ENCODE measurements at regions not wholly inside any gene's neighbourhood (a gene's known extent, or its start where the extent isn't known, plus 50 kb on each side); places are given as distances from the start of the nearest gene placed in this dataset.

DNA sequence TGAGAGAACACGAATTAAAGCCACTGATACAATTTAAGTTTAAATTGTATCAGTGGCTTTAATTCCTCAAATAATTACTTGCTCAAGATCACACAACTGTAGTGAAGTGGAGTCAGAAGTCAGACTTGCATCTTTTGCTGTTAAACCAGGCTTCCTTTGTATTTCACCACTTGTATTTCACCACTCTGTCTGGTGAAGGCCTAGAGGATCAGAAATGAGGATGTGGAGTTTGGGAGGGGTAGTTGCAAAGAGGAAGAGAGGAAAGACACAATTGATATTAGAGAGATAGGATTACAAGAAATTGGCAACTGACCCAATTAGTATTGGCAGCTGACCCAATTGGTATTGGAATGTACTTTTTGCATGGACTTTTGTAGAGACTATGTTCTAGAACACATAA is 288.1 kb upstream of the GPR149 start:
- TF ChIP-seq, protein P1, sequence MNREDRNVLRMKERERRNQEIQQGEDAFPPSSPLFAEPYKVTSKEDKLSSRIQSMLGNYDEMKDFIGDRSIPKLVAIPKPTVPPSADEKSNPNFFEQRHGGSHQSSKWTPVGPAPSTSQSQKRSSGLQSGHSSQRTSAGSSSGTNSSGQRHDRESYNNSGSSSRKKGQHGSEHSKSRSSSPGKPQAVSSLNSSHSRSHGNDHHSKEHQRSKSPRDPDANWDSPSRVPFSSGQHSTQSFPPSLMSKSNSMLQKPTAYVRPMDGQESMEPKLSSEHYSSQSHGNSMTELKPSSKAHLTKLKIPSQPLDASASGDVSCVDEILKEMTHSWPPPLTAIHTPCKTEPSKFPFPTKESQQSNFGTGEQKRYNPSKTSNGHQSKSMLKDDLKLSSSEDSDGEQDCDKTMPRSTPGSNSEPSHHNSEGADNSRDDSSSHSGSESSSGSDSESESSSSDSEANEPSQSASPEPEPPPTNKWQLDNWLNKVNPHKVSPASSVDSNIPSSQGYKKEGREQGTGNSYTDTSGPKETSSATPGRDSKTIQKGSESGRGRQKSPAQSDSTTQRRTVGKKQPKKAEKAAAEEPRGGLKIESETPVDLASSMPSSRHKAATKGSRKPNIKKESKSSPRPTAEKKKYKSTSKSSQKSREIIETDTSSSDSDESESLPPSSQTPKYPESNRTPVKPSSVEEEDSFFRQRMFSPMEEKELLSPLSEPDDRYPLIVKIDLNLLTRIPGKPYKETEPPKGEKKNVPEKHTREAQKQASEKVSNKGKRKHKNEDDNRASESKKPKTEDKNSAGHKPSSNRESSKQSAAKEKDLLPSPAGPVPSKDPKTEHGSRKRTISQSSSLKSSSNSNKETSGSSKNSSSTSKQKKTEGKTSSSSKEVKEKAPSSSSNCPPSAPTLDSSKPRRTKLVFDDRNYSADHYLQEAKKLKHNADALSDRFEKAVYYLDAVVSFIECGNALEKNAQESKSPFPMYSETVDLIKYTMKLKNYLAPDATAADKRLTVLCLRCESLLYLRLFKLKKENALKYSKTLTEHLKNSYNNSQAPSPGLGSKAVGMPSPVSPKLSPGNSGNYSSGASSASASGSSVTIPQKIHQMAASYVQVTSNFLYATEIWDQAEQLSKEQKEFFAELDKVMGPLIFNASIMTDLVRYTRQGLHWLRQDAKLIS (CRISPR knock-in tag; IDR thresholded peaks at IDR 0.05; ENCODE audit: borderline replicate concordance), result no peak
- TF ChIP-seq ESRRA (CRISPR knock-in tag; IDR thresholded peaks at IDR 0.05; ENCODE audit: borderline replicate concordance) (no peak), ELF4 (CRISPR knock-in tag; IDR thresholded peaks at IDR 0.05; ENCODE audit: low read depth) (no peak), FOXJ3 (CRISPR knock-in tag; IDR thresholded peaks at IDR 0.05; ENCODE audit: borderline replicate concordance) (no peak)
- TF ChIP-seq, protein P2, sequence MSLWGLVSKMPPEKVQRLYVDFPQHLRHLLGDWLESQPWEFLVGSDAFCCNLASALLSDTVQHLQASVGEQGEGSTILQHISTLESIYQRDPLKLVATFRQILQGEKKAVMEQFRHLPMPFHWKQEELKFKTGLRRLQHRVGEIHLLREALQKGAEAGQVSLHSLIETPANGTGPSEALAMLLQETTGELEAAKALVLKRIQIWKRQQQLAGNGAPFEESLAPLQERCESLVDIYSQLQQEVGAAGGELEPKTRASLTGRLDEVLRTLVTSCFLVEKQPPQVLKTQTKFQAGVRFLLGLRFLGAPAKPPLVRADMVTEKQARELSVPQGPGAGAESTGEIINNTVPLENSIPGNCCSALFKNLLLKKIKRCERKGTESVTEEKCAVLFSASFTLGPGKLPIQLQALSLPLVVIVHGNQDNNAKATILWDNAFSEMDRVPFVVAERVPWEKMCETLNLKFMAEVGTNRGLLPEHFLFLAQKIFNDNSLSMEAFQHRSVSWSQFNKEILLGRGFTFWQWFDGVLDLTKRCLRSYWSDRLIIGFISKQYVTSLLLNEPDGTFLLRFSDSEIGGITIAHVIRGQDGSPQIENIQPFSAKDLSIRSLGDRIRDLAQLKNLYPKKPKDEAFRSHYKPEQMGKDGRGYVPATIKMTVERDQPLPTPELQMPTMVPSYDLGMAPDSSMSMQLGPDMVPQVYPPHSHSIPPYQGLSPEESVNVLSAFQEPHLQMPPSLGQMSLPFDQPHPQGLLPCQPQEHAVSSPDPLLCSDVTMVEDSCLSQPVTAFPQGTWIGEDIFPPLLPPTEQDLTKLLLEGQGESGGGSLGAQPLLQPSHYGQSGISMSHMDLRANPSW (CRISPR knock-in tag; conservative IDR thresholded peaks at IDR 0.05; ENCODE audit: low read depth), result no peak
- TF ChIP-seq, protein P3, sequence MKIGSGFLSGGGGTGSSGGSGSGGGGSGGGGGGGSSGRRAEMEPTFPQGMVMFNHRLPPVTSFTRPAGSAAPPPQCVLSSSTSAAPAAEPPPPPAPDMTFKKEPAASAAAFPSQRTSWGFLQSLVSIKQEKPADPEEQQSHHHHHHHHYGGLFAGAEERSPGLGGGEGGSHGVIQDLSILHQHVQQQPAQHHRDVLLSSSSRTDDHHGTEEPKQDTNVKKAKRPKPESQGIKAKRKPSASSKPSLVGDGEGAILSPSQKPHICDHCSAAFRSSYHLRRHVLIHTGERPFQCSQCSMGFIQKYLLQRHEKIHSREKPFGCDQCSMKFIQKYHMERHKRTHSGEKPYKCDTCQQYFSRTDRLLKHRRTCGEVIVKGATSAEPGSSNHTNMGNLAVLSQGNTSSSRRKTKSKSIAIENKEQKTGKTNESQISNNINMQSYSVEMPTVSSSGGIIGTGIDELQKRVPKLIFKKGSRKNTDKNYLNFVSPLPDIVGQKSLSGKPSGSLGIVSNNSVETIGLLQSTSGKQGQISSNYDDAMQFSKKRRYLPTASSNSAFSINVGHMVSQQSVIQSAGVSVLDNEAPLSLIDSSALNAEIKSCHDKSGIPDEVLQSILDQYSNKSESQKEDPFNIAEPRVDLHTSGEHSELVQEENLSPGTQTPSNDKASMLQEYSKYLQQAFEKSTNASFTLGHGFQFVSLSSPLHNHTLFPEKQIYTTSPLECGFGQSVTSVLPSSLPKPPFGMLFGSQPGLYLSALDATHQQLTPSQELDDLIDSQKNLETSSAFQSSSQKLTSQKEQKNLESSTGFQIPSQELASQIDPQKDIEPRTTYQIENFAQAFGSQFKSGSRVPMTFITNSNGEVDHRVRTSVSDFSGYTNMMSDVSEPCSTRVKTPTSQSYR (CRISPR knock-in tag; IDR thresholded peaks at IDR 0.05), result no peak
- TF ChIP-seq, protein P4, sequence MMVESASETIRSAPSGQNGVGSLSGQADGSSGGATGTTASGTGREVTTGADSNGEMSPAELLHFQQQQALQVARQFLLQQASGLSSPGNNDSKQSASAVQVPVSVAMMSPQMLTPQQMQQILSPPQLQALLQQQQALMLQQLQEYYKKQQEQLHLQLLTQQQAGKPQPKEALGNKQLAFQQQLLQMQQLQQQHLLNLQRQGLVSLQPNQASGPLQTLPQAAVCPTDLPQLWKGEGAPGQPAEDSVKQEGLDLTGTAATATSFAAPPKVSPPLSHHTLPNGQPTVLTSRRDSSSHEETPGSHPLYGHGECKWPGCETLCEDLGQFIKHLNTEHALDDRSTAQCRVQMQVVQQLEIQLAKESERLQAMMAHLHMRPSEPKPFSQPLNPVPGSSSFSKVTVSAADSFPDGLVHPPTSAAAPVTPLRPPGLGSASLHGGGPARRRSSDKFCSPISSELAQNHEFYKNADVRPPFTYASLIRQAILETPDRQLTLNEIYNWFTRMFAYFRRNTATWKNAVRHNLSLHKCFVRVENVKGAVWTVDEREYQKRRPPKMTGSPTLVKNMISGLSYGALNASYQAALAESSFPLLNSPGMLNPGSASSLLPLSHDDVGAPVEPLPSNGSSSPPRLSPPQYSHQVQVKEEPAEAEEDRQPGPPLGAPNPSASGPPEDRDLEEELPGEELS (CRISPR knock-in tag; IDR thresholded peaks at IDR 0.05), result no peak
- TF ChIP-seq, protein P5, sequence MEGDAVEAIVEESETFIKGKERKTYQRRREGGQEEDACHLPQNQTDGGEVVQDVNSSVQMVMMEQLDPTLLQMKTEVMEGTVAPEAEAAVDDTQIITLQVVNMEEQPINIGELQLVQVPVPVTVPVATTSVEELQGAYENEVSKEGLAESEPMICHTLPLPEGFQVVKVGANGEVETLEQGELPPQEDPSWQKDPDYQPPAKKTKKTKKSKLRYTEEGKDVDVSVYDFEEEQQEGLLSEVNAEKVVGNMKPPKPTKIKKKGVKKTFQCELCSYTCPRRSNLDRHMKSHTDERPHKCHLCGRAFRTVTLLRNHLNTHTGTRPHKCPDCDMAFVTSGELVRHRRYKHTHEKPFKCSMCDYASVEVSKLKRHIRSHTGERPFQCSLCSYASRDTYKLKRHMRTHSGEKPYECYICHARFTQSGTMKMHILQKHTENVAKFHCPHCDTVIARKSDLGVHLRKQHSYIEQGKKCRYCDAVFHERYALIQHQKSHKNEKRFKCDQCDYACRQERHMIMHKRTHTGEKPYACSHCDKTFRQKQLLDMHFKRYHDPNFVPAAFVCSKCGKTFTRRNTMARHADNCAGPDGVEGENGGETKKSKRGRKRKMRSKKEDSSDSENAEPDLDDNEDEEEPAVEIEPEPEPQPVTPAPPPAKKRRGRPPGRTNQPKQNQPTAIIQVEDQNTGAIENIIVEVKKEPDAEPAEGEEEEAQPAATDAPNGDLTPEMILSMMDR (IDR thresholded peaks at IDR 0.05), result no peak

All from WTC11 (cell line).